HAP-1 (cell line): ENCODE measurements at regions not wholly inside any gene's neighbourhood (a gene's known extent, or its start where the extent isn't known, plus 50 kb on each side); places are given as distances from the start of the nearest gene placed in this dataset.

Experiments
- DNase-seq, 2 experiments: peaks; one replicate each; pipeline ENCODE4 v3.0.0-alpha.2; 2016 to 2020; ENCODE audit warnings: low spot score in 2 of 2
- H3K27me3 ChIP-seq: fragments of 250-450 bp; sonication (Bioruptor Pico); 2 replicates; pipeline ENCODE4 v1.5.1; 2020; ENCODE audit warnings: low read depth, mild to moderate bottlenecking, moderate library complexity
- H3K36me3 ChIP-seq: fragments of 250-450 bp; sonication (Bioruptor Pico); replicated peaks from 2 replicates; pipeline ENCODE4 v1.5.1; 2020; ENCODE audit warnings: mild to moderate bottlenecking
- H3K4me1 ChIP-seq: fragments of 250-450 bp; sonication (Bioruptor Pico); 2 replicates; pipeline ENCODE4 v1.5.1; 2020; ENCODE audit warnings: mild to moderate bottlenecking
- H3K4me3 ChIP-seq: fragments of 250-450 bp; sonication (Bioruptor Pico); 2 replicates; pipeline ENCODE4 v1.5.1; 2020; ENCODE audit warnings: mild to moderate bottlenecking, moderate library complexity
- H3K9me3 ChIP-seq: fragments of 250-450 bp; sonication (Bioruptor Pico); 2 replicates; pipeline ENCODE4 v1.5.1; 2020; ENCODE audit warnings: mild to moderate bottlenecking, moderate library complexity
- in situ Hi-C: fragments of 300-500 bp; cut with MboI; formaldehyde crosslinking; loops from 3 replicates; pipeline ENCODE4 v1.14.3; 2020; ENCODE audit warnings: low sequenced_read_pairs, inconsistent platforms, mixed read lengths

- Histone ChIP-seq H3K36me3 (no peaks in the 10 kb centered on the region), H3K4me3 (no peak overlapping the region), H3K9me3 (no peaks in the 10 kb centered on the region), H3K27me3 (no peaks in the 10 kb centered on the region), H3K4me1 (no peaks in the 10 kb centered on the region)
- in situ Hi-C loops: no loop called here
- DNase-seq: no peak
Observed at GRCh38 chr20:52631469-52631868, 340.7 kb upstream of the TSHZ2 start.

DNA sequence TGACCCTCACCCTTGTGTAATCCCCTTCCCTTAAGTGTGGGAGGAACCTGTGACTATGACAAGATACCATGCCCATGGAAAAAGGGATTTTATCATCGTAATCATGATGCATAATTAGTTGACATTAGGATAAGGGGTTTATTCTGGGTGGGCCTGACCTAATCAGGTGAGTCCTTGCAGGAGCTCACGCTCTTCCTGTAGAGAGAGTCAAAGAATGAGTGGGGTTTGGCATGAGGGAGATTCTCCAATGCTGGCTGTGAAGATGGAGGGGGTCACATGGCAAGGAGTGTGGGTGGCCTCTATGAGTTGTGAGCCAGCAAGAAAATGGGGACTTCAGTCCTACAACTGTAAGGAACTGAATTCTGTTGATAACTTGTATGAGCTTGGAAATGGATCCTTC is 342.0 kb upstream of the TSHZ2 start:
- Histone ChIP-seq H3K9me3 (no peaks in the 10 kb centered on the region), H3K4me1 (no peaks in the 10 kb centered on the region), H3K36me3 (no peaks in the 10 kb centered on the region), H3K4me3 (no peak overlapping the region), H3K27me3 (no peaks in the 10 kb centered on the region)
- no peak for DNase-seq
- in situ Hi-C loops: no loop called here

GRCh38 chr20:52624281-52624680 is 347.9 kb upstream of the TSHZ2 start:
- Histone ChIP-seq H3K4me1 (no peaks in the 10 kb centered on the region), H3K4me3 (no peak overlapping the region), H3K36me3 (no peaks in the 10 kb centered on the region), H3K27me3 (no peaks in the 10 kb centered on the region), H3K9me3 (no peaks in the 10 kb centered on the region)
- in situ Hi-C loops: no loop called here
- DNase-seq: no peak

GRCh38 chr20:52622081-52622480 is 350.1 kb upstream of the TSHZ2 start:
- H3K4me3 ChIP-seq: no peak overlapping the region
- no peaks in the 10 kb centered on the region for H3K4me1 ChIP-seq
- H3K36me3 ChIP-seq: no peaks in the 10 kb centered on the region
- no peaks in the 10 kb centered on the region for H3K9me3 ChIP-seq
- H3K27me3 ChIP-seq: no peaks in the 10 kb centered on the region
- no peak for DNase-seq
- in situ Hi-C loops: no loop called here

DNA sequence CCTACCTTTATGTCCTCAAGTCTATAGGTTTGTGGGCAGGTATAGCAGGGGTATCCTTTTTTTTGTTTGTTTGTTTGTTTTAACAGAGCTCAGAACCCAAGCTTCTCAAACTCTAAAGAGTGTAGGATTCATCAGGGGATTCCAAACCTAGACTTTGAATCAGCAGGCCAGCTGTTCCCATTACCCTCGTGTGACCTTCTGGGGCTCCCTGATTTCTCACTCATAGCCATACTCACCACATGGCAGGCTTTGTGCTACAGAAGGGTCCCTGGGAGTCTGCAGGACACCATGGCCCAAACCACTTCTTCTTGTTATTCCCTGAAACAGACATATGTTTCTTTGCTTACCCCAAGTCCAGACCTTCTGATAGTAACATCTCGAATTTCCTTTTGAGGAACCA is 350.8 kb upstream of the TSHZ2 start:
- H3K9me3 ChIP-seq: no peaks in the 10 kb centered on the region
- H3K4me1 ChIP-seq: no peaks in the 10 kb centered on the region
- no peak for DNase-seq
- no peak overlapping the region for H3K4me3 ChIP-seq
- no peaks in the 10 kb centered on the region for H3K36me3 ChIP-seq
- no peaks in the 10 kb centered on the region for H3K27me3 ChIP-seq
- in situ Hi-C loops: no loop called here

DNA sequence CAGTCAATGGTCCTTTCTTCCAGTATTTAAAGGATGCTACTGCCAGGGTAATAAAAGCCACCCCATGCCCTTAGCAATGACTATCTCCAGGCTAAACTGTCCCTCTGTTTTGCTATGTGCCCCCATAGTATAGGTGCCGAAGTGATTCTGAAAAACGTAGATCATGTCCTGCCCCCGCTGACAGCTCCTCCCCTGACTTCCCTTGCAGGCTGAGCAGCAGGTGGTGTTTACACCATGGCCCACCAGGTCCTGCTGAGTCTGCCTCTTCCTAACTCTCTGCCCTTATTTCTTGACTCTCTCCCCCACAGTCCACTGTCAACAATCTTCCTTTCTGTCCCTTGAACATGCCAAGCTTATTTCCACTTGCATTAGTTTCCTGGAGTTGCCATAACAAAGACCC is 352.5 kb upstream of the TSHZ2 start:
- DNase-seq: no peak
- Histone ChIP-seq H3K4me3 (no peak overlapping the region), H3K36me3 (no peaks in the 10 kb centered on the region), H3K27me3 (no peaks in the 10 kb centered on the region), H3K4me1 (no peaks in the 10 kb centered on the region), H3K9me3 (no peaks in the 10 kb centered on the region)
- in situ Hi-C loops: no loop called here

DNA sequence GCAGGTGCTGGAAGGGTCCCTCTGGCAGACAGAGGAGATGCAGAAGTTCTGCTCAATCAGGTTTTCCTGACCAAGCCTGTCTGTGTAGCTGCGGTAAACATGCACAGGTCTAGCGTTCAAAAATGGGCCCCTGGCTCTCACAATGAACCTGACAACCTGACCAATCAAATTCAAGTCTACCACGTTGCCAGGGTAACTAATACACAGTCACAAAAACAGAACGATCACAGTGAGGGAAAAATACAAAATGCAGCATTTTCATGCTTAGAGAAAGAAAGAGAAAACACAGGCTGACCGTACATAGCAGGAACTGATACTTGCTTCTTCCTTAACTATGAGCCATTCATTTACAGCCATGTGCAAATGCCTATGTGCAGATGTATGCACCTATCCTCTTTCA is 353.1 kb upstream of the TSHZ2 start:
- no peaks in the 10 kb centered on the region for H3K4me1 ChIP-seq
- DNase-seq: no peak
- in situ Hi-C loops: no loop called here

DNA sequence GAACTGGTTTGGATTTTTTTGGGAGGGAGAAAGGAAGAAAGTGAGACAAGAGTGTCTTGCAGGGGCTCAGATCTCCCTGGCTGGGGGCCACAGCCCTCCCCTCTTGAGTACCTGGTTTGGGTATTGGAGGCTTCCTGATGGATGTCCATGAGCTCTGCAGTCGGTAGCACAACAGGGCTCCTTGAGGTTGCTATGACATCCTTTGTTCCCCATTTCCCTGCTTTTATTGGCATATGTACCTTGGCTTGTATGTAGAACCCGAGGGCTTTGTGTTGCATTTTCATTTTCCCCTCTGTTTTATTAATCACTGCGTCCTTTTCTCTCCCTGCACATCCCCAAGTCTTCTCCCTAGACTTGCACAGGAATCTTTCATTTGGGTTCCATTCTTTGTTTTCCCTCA is 355.5 kb upstream of the TSHZ2 start:
- in situ Hi-C loops: no loop called here
- no peak for DNase-seq
- H3K27me3 ChIP-seq: no peaks in the 10 kb centered on the region

More for the DNA sequence above, 353.1 kb upstream of the TSHZ2 start:
- no peak overlapping the region for H3K4me3 ChIP-seq
- H3K27me3 ChIP-seq: no peaks in the 10 kb centered on the region
- no peaks in the 10 kb centered on the region for H3K36me3 ChIP-seq
- H3K9me3 ChIP-seq: no peaks in the 10 kb centered on the region

DNA sequence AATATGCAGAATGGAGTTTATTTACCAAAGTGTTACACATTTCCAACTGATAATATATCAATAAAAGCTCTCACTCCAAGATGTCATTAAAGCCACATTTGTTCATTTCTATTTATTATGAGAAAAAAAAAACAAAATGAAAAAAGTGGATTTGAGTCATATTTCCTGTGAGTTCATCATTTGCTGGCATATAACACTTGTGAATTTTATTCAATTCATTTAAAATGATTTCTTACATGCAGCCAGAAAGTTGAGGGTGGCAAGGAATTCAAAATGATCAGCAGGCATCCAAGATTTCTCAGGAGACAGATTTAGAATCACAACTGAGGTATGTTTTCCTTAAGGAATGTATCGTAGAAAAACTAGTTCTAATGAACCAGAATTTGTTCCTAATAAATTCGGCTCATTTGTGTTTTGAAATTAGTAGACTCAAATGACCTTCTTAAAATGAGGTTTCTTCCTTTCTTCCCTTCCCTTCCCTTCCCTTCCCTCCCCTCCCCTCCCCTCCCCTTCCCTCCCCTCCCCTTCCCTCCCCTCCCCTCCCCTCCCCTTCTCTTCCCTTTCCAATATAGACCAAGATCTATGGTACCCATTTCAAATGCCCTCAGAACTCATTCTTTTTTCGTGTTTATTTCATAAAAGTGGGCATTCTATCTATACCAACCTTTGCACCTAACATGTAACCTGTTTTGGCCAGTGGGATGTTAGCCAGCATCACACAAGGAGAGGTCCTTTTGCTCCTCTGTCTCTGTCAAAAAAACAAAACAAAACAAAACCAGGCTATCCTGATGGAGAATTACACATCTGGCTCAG is 357.9 kb upstream of the TSHZ2 start:
- in situ Hi-C loops: no loop called here
- Histone ChIP-seq H3K36me3 (no peaks in the 10 kb centered on the region), H3K4me1 (no peaks in the 10 kb centered on the region), H3K4me3 (no peak overlapping the region), H3K27me3 (no peaks in the 10 kb centered on the region), H3K9me3 (no peaks in the 10 kb centered on the region)
- DNase-seq: no peak

More for the DNA sequence above, 355.5 kb upstream of the TSHZ2 start:
- no peaks in the 10 kb centered on the region for H3K36me3 ChIP-seq
- H3K4me1 ChIP-seq: no peaks in the 10 kb centered on the region
- H3K9me3 ChIP-seq: no peaks in the 10 kb centered on the region
- H3K4me3 ChIP-seq: no peak overlapping the region

GRCh38 chr20:52612046-52612632 is 360.0 kb upstream of the TSHZ2 start:
- H3K4me3 ChIP-seq: no peak overlapping the region
- H3K36me3 ChIP-seq: no peaks in the 10 kb centered on the region
- no peak for DNase-seq
- H3K4me1 ChIP-seq: no peaks in the 10 kb centered on the region
- H3K9me3 ChIP-seq: no peaks in the 10 kb centered on the region
- H3K27me3 ChIP-seq: no peaks in the 10 kb centered on the region; the same call in 1 of the 2 replicates
- in situ Hi-C loops: no loop called here

DNA sequence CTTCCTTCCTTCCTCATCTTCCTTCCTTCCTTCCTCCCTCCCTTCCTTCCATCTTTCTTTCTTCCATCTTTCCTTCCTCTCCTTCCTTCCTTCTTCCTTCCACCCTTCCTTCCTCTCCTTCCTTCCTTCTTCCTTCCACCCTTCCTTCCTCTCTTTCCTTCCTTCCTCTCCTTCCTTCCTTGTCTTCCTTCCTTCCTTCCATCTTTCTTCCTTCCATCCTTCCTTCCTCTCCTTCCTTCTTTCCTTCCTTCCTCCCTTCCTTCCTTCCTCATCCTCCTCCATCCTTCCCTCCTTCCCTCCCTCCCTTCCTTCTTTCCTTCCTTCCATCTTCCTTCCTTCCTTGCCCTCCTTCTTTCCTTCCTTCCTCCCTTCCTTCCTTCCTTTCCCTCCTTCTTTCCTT is 361.4 kb upstream of the TSHZ2 start:
- Histone ChIP-seq H3K27me3 (no peaks in the 10 kb centered on the region; the same call in 1 of the 2 replicates), H3K4me3 (no peak overlapping the region), H3K4me1 (no peaks in the 10 kb centered on the region), H3K9me3 (no peaks in the 10 kb centered on the region), H3K36me3 (no peaks in the 10 kb centered on the region)
- DNase-seq: no peak
- in situ Hi-C loops: no loop called here

GRCh38 chr20:52601295-52601971 is 370.7 kb upstream of the TSHZ2 start:
- no peak overlapping the region for H3K4me3 ChIP-seq
- DNase-seq: no peak
- no peaks in the 10 kb centered on the region for H3K27me3 ChIP-seq
- in situ Hi-C loops: no loop called here
- H3K4me1 ChIP-seq: no peaks in the 10 kb centered on the region
- no peaks in the 10 kb centered on the region for H3K9me3 ChIP-seq
- no peaks in the 10 kb centered on the region for H3K36me3 ChIP-seq

- no peaks in the 10 kb centered on the region for H3K4me1 ChIP-seq
- no peak for DNase-seq
- in situ Hi-C loops: no loop called here
Observed at GRCh38 chr20:52596256-52596655, 375.9 kb upstream of the TSHZ2 start.

DNA sequence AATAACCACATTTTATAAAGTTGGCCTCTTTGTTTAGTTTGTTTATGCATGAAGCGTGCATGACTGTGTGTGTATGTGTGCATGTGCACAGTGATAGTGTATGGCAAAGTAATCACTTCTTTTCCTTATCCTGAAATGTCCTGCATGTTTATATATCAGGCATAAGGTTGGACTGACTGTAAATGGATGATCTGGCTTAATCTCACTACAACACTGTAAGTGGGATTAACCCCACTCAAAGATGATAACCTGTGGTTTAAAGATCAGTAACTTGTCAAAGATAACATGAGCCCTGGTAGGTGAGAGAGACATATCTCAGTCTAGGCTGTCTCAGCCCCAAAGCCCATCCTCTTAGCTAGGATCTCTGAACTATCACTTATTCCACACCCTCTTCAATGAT is 376.6 kb upstream of the TSHZ2 start:
- H3K9me3 ChIP-seq: no peaks in the 10 kb centered on the region
- in situ Hi-C loops: no loop called here
- no peaks in the 10 kb centered on the region for H3K4me1 ChIP-seq
- no peaks in the 10 kb centered on the region for H3K27me3 ChIP-seq
- H3K4me3 ChIP-seq: no peak overlapping the region
- H3K36me3 ChIP-seq: no peaks in the 10 kb centered on the region
- DNase-seq: no peak

More at GRCh38 chr20:52596256-52596655, 375.9 kb upstream of the TSHZ2 start:
- Histone ChIP-seq H3K27me3 (no peaks in the 10 kb centered on the region), H3K9me3 (no peaks in the 10 kb centered on the region), H3K36me3 (no peaks in the 10 kb centered on the region), H3K4me3 (no peak overlapping the region)
